ENCODE measurements at regions not wholly inside any gene's neighbourhood (a gene's known extent, or its start where the extent isn't known, plus 50 kb on each side); places are given as distances from the start of the nearest gene placed in this dataset.

- Histone ChIP-seq H3K4me2 (ENCODE audit: insufficient read depth, low read length) (no peak overlapping the region), H3K9ac (replicated peaks; ENCODE audit: extremely low read depth, insufficient read depth, low read length) (no peak overlapping the region), H3K27me3 (ENCODE audit: control insufficient read depth in 2 of 2, insufficient read depth in 2 of 2, low read length in 2 of 2) (peaks cover 2 to 3% of the 10 kb centered on the region in 2 experiments), H3K27ac (ENCODE audit: insufficient read depth, low read depth, low read length) (no peak overlapping the region), H3K79me2 (ENCODE audit: control insufficient read depth, insufficient read depth, low read length) (no peaks in the 10 kb centered on the region), H4K20me1 (replicated peaks; ENCODE audit: control insufficient read depth, extremely low read depth, insufficient read depth, low read length) (no peaks in the 10 kb centered on the region), H3K9me1 (replicated peaks; ENCODE audit: control insufficient read depth, extremely low read depth, insufficient read depth, low read length) (no peaks in the 10 kb centered on the region), H3K9me3 (replicated peaks; ENCODE audit: control insufficient read depth, insufficient read depth, low read length) (no peaks in the 10 kb centered on the region), H3K4me3 (replicated peaks in 1 of 3; ENCODE audit: insufficient read depth in 1 of 3, low read depth in 1 of 3, low read length in 3 of 3) (no peak overlapping the region), H3K36me3 (ENCODE audit: control insufficient read depth in 2 of 2, extremely low read depth in 1 of 2, insufficient read depth in 2 of 2, low read length in 2 of 2) (no peaks in the 10 kb centered on the region), H3K4me1 (ENCODE audit: control insufficient read depth, extremely low read depth, insufficient read depth, low read length) (no peaks in the 10 kb centered on the region), H2AFZ (ENCODE audit: low read depth, low read length) (no peak overlapping the region)
- dilution Hi-C loops (cut with MboI; ENCODE audit: extremely low pct_ligation_motif_present, low sequenced_read_pairs): no loop called here
- DNase-seq (ENCODE audit: low read depth, low spot score) (no peak), FAIRE-seq (no peak)
- TF ChIP-seq FOS (IDR thresholded peaks at IDR 0.05; ENCODE audit: borderline replicate concordance, insufficient read depth, low read length): no peak
- TF ChIP-seq MYC (IDR thresholded peaks at IDR 0.05; ENCODE audit: low read depth, low read length): no peak
- no peak for TF ChIP-seq GATA2 (IDR thresholded peaks at IDR 0.05; ENCODE audit: insufficient read depth, insufficient read length, low read depth, low read length)
- TF ChIP-seq CTCF (IDR thresholded peaks at IDR 0.05; ENCODE audit: extremely low read depth in 1 of 2, insufficient read depth in 1 of 2, low read depth in 1 of 2, low read length in 2 of 2): no peak
- no peak for TF ChIP-seq JUN (IDR thresholded peaks at IDR 0.05; ENCODE audit: borderline replicate concordance, insufficient read depth, insufficient read length, low read depth)
- TF ChIP-seq EZH2 (IDR thresholded peaks at IDR 0.05; ENCODE audit: borderline replicate concordance, low read depth, low read length, severe bottlenecking): no peak
- TF ChIP-seq POLR2A (IDR thresholded peaks at IDR 0.05; ENCODE audit: low read depth, low read length): no peak
- TF ChIP-seq MAX (IDR thresholded peaks at IDR 0.05; ENCODE audit: insufficient read depth, insufficient read length): no peak
- no peak for TF ChIP-seq POLR2AphosphoS5 (IDR thresholded peaks at IDR 0.05; ENCODE audit: insufficient read depth, low read depth, low read length)
- ChIA-PET CTCF (no interaction called here), POLR2A (no interaction called here)
- intact Hi-C loops (cut with micrococcal nuclease): no loop called here
- BruUV-seq (replicated peaks): no TSS peak
Measured at GRCh38 chr10:62501547-62501946, 127.4 kb downstream of the ZNF365 start.
